ENCODE measurements at regions not wholly inside any gene's neighbourhood (a gene's known extent, or its start where the extent isn't known, plus 50 kb on each side); places are given as distances from the start of the nearest gene placed in this dataset.
A peak's percentile ranks its signal among the peaks of the same experiment; 100 is the strongest.

DNA sequence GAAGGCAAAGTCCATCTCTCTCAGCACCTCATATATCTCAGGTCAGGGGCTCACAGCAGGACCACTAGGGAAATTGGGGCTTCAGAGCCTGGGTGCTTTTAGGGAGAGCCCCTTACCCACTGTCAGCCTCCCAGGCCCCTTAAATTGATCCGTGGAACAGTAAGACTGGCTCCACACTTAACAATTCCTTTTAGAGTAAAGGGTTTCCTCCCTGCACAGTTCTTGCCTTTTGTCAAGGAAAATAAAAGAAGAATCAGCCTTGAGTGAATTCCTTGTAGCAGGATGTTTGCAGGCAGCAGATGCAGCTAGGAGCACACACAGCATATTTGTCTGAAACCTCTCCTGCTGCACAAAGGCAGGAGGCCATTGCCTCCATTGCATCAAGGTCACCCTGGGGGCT is 184.9 kb downstream of the SEC16B start:
- H3K27ac ChIP-seq (ENCODE audit: low read depth in 1 of 2, low read length in 1 of 2): no peak overlapping the region
- no peaks in the 10 kb centered on the region for H3K36me3 ChIP-seq (ENCODE audit: control insufficient read depth in 2 of 2, insufficient read depth in 2 of 2, low read length in 1 of 2)
- DNase-seq (ENCODE audit: low read depth in 6 of 9, low spot score in 9 of 9): no peak
- 66% methylated on average over 1 of the region's 1 CpG for WGBS
- H3K9me3 ChIP-seq (ENCODE audit: control insufficient read depth in 2 of 2, insufficient read depth in 1 of 2, low read length in 1 of 2): no peaks in the 10 kb centered on the region
- H3K27me3 ChIP-seq (ENCODE audit: control insufficient read depth in 2 of 2, insufficient read depth in 1 of 2, low read length in 1 of 2): no peaks in the 10 kb centered on the region
- no peak overlapping the region for H3K4me3 ChIP-seq (ENCODE audit: low read length in 2 of 2)
- no peaks in the 10 kb centered on the region for H3K4me1 ChIP-seq (ENCODE audit: control insufficient read depth in 2 of 2, insufficient read depth in 2 of 2, low read length in 2 of 2)

DNA sequence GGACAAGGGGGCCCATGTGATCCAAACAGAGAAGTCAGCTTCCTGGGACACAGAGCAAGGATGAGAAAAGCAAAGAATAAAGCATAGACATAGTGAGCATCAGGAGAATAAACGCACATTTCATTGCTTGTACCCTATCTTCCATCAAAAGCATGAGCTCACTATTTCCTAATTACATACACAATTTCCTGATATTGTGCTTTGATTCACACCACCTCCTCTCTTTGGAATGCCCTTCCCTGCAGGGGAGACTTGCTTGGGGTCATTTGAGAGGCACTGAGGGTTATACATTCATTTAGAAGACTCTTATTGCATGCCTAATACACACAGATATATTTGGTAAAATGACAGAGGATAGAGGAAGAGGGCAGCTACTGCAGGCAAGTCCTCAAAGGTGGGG is 185.4 kb downstream of the SEC16B start:
- Histone ChIP-seq H3K36me3 (ENCODE audit: control insufficient read depth in 2 of 2, insufficient read depth in 2 of 2, low read length in 1 of 2) (no peaks in the 10 kb centered on the region), H3K4me1 (ENCODE audit: control insufficient read depth in 2 of 2, insufficient read depth in 2 of 2, low read length in 2 of 2) (no peaks in the 10 kb centered on the region), H3K27ac (ENCODE audit: low read depth in 1 of 2, low read length in 1 of 2) (no peak overlapping the region), H3K27me3 (ENCODE audit: control insufficient read depth in 2 of 2, insufficient read depth in 1 of 2, low read length in 1 of 2) (no peaks in the 10 kb centered on the region), H3K9me3 (ENCODE audit: control insufficient read depth in 2 of 2, insufficient read depth in 1 of 2, low read length in 1 of 2) (no peaks in the 10 kb centered on the region), H3K4me3 (ENCODE audit: low read length in 2 of 2) (no peak overlapping the region)
- no peak for DNase-seq (ENCODE audit: low read depth in 6 of 9, low spot score in 9 of 9)
- 81% methylated on average over 1 of the region's 1 CpG for WGBS

DNA sequence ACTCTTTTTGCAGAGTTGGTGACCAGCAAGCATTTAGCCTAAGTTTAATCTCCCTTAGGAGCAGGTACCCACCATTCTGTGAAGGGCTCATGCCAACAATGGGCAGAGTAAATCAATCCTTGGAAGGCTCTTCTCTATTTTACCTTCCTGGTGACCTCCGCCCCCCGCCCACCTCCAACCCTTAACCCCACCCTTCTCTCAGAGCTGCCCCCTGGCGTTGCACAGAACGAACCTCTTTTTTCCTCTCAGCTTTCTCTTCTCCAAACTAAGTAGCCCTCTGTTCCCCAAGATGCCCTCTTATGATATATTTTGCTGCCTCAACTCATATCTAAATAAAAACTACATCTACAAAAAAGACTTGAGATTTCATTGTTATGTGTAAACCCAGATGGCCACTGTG is 186.8 kb downstream of the SEC16B start:
- WGBS: 66% methylated on average over 4 of the region's 4 CpGs
- H3K4me3 ChIP-seq (ENCODE audit: low read length in 2 of 2): no peak overlapping the region
- no peak overlapping the region for H3K27ac ChIP-seq (ENCODE audit: low read depth in 1 of 2, low read length in 1 of 2)
- H3K27me3 ChIP-seq (ENCODE audit: control insufficient read depth in 2 of 2, insufficient read depth in 1 of 2, low read length in 1 of 2): no peaks in the 10 kb centered on the region
- no peaks in the 10 kb centered on the region for H3K9me3 ChIP-seq (ENCODE audit: control insufficient read depth in 2 of 2, insufficient read depth in 1 of 2, low read length in 1 of 2)
- DNase-seq (ENCODE audit: low read depth in 6 of 9, low spot score in 9 of 9): no peak
- H3K4me1 ChIP-seq (ENCODE audit: control insufficient read depth in 2 of 2, insufficient read depth in 2 of 2, low read length in 2 of 2): no peaks in the 10 kb centered on the region
- H3K36me3 ChIP-seq (ENCODE audit: control insufficient read depth in 2 of 2, insufficient read depth in 2 of 2, low read length in 1 of 2): no peaks in the 10 kb centered on the region

DNA sequence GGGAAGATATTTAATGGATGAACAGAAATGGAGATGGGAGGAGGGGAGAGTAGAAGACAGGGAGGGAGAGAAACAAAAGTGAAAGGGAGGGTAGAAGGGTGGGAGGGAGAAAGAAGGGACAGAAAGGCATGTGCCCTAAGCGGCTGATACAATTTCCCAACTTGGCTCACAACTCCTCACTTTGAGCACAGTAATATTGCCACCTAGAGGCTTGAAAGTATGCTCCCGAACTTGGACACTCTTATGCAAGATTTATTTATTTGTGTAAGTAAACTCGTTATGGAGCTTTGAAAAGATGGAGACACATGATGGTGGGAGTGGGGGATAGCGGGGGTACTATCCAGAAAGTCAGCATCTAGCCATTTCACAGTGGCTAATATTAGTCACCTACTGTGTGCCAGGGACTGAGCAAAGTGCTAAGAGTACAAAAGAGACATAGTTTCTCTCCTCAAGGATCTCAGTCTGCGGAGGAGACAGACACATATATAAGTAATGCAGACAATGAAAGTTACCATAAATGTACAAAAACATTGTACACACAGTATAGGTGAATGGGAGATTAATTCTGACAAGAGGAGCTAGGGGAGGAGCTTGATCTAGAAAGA is 189.7 kb downstream of the SEC16B start:
- Histone ChIP-seq H3K4me1 (ENCODE audit: control insufficient read depth in 2 of 2, insufficient read depth in 2 of 2, low read length in 2 of 2) (no peaks in the 10 kb centered on the region), H3K9me3 (ENCODE audit: control insufficient read depth in 2 of 2, insufficient read depth in 1 of 2, low read length in 1 of 2) (no peaks in the 10 kb centered on the region), H3K27me3 (ENCODE audit: control insufficient read depth in 2 of 2, insufficient read depth in 1 of 2, low read length in 1 of 2) (no peaks in the 10 kb centered on the region), H3K27ac (ENCODE audit: low read depth in 1 of 2, low read length in 1 of 2) (no peak overlapping the region), H3K4me3 (ENCODE audit: low read length in 2 of 2) (no peak overlapping the region), H3K36me3 (ENCODE audit: control insufficient read depth in 2 of 2, insufficient read depth in 2 of 2, low read length in 1 of 2) (no peaks in the 10 kb centered on the region)
- peak in 1 of 9 donors; percentile 4 for DNase-seq (ENCODE audit: low read depth in 6 of 9, low spot score in 9 of 9)
- WGBS: 34% methylated on average over 5 of the region's 5 CpGs

DNA sequence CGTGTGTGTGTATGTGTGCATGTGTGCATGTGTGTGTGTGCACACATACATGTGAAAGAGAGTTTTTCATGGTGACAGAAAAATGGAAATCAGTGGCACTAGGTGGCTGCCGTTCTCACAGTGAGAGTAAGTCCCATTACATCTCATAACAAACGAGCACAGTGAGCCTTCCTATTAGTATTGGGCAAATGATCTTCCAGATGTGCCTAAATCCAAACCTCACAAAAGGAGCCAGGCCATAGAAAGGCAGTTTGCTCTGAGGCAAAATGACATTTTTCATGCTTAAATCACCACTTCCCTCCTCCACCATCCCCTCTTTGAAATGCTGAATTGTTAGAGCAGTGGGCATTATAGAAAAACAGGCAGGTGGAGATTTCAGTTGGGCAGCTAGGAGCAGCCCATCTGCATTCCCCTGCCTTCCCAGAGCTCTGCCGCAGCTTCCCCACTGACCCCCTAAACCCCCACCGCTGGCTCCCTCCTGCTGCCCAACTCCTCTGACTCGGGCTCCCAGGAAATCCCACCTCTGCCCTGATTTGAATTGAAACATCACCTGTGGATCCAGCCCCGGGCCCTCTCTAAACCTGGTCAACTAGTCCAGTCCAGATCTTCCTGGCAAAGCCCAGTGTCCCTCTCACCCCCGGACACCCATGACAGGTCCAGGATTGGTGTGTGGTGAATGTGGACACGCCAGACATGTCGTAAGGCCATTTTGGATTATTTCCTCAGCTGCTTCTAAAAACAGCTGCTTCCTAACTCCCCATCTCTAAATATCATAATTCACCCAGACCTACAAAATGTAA is 190.5 kb downstream of the SEC16B start:
- H3K27me3 ChIP-seq (ENCODE audit: control insufficient read depth in 2 of 2, insufficient read depth in 1 of 2, low read length in 1 of 2): no peaks in the 10 kb centered on the region
- H3K27ac ChIP-seq (ENCODE audit: low read depth in 1 of 2, low read length in 1 of 2): no peak overlapping the region
- H3K9me3 ChIP-seq (ENCODE audit: control insufficient read depth in 2 of 2, insufficient read depth in 1 of 2, low read length in 1 of 2): no peaks in the 10 kb centered on the region
- no peaks in the 10 kb centered on the region for H3K4me1 ChIP-seq (ENCODE audit: control insufficient read depth in 2 of 2, insufficient read depth in 2 of 2, low read length in 2 of 2)
- H3K4me3 ChIP-seq (ENCODE audit: low read length in 2 of 2): no peak overlapping the region
- no peak for DNase-seq (ENCODE audit: low read depth in 6 of 9, low spot score in 9 of 9)
- H3K36me3 ChIP-seq (ENCODE audit: control insufficient read depth in 2 of 2, insufficient read depth in 2 of 2, low read length in 1 of 2): no peaks in the 10 kb centered on the region
- WGBS: 65% methylated on average over 10 of the region's 10 CpGs

DNA sequence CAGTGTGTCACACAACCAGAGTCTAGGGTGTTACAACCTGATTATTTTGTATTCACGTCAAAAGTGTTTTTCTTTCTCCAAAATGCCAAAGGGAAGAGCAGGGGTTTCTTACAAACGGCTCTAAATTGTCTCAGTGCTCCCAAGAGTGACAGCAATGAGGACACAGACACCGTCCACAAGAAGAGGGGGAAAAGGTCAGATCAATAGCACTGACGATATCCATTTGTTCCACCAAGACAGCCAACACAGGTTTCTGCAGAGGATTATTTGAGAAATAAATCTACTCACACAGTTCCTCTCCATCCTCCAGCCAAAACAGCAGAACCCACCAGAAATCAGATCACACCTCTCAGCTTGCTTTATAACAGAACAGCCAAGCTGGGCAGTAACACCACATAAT is 193.9 kb downstream of the SEC16B start:
- Histone ChIP-seq H3K27ac (ENCODE audit: low read depth in 1 of 2, low read length in 1 of 2) (no peak overlapping the region), H3K4me3 (ENCODE audit: low read length in 2 of 2) (no peak overlapping the region), H3K4me1 (ENCODE audit: control insufficient read depth in 2 of 2, insufficient read depth in 2 of 2, low read length in 2 of 2) (no peaks in the 10 kb centered on the region), H3K27me3 (ENCODE audit: control insufficient read depth in 2 of 2, insufficient read depth in 1 of 2, low read length in 1 of 2) (no peaks in the 10 kb centered on the region), H3K36me3 (ENCODE audit: control insufficient read depth in 2 of 2, insufficient read depth in 2 of 2, low read length in 1 of 2) (no peaks in the 10 kb centered on the region), H3K9me3 (ENCODE audit: control insufficient read depth in 2 of 2, insufficient read depth in 1 of 2, low read length in 1 of 2) (peaks cover 0 to 2% of the 10 kb centered on the region in 2 donors)
- 78% methylated on average over 4 of the region's 4 CpGs for WGBS
- DNase-seq (ENCODE audit: low read depth in 6 of 9, low spot score in 9 of 9): no peak

DNA sequence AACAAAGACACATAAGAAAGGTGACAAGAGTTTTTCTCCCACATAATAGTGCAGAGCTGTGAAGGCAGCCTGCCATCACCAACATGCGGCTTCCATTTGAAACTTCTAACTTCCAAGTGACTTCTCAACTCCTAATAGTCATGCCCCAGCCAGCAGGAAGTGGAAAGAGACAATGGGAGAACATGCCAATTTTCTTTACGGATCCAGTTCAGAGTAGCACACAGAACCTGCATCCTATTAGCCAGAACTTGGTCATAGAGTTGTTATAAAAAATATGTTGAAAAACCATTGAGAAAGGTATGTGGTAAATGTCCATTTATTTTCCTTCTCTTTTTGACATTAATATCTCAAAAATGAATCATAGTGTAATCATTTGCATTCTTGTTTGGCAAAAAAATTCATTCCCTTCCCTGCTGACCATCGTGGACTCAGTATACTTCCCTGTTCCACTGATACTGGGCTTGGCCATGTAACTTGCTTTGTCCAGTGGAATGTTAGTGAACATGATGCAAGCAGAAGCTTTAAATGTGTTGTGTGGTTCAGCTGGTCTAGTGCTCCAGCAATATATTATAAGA is 197.4 kb downstream of the SEC16B start:
- H3K9me3 ChIP-seq (ENCODE audit: control insufficient read depth in 2 of 2, insufficient read depth in 1 of 2, low read length in 1 of 2): peaks cover 0 to 2% of the 10 kb centered on the region in 2 donors
- H3K27ac ChIP-seq (ENCODE audit: low read depth in 1 of 2, low read length in 1 of 2): no peak overlapping the region
- H3K4me1 ChIP-seq (ENCODE audit: control insufficient read depth in 2 of 2, insufficient read depth in 2 of 2, low read length in 2 of 2): no peaks in the 10 kb centered on the region
- H3K27me3 ChIP-seq (ENCODE audit: control insufficient read depth in 2 of 2, insufficient read depth in 1 of 2, low read length in 1 of 2): no peaks in the 10 kb centered on the region
- DNase-seq (ENCODE audit: low read depth in 6 of 9, low spot score in 9 of 9): no peak
- no peaks in the 10 kb centered on the region for H3K36me3 ChIP-seq (ENCODE audit: control insufficient read depth in 2 of 2, insufficient read depth in 2 of 2, low read length in 1 of 2)
- WGBS: 93% methylated on average over 3 of the region's 3 CpGs
- H3K4me3 ChIP-seq (ENCODE audit: low read length in 2 of 2): no peak overlapping the region

DNA sequence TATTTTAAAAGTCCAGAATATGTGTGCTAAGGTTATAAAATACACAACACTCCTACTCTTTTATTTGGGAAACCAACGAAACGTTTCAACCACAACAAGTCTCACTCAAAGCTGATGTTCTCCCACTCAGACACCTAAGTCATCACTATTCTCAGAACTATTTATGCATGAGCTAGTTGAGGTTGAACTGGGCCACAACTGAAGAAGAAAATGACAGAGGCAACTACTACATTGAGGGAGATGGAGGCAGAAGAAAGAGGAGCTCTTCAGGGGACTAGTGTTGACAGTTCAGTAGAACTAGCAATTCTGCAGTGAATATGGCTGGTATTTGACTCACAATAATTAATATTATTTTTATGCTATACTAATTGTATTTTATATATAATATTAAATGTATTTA is 198.2 kb downstream of the SEC16B start:
- no peaks in the 10 kb centered on the region for H3K27me3 ChIP-seq (ENCODE audit: control insufficient read depth in 2 of 2, insufficient read depth in 1 of 2, low read length in 1 of 2)
- WGBS: 99% methylated on average over 2 of the region's 2 CpGs

DNA sequence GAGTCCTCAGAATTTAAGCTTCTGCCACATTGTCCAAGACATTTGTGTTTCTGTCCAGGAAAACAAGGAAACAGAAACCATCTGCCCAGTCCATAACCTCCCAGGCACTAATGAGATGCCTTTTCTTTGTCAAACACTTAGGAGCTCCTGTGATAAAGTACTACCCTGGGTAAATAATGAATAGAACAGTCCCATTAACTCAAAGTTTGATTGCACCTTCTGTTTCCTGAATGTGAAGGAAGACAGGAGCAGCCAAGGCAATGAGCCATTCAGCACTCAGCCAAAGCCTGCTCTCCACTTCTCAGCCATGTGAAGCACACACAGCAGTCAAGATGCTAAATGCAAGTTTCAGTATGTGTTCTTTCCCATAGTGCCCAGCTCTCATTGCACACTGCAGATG is 199.8 kb downstream of the SEC16B start:
- no peak overlapping the region for H3K4me3 ChIP-seq (ENCODE audit: low read length in 2 of 2)
- H3K27me3 ChIP-seq (ENCODE audit: control insufficient read depth in 2 of 2, insufficient read depth in 1 of 2, low read length in 1 of 2): no peaks in the 10 kb centered on the region
- no peak for DNase-seq (ENCODE audit: low read depth in 6 of 9, low spot score in 9 of 9)
- no peaks in the 10 kb centered on the region for H3K4me1 ChIP-seq (ENCODE audit: control insufficient read depth in 2 of 2, insufficient read depth in 2 of 2, low read length in 2 of 2)
- H3K9me3 ChIP-seq (ENCODE audit: control insufficient read depth in 2 of 2, insufficient read depth in 1 of 2, low read length in 1 of 2): peaks cover 0 to 2% of the 10 kb centered on the region in 2 donors
- H3K27ac ChIP-seq (ENCODE audit: low read depth in 1 of 2, low read length in 1 of 2): no peak overlapping the region
- H3K36me3 ChIP-seq (ENCODE audit: control insufficient read depth in 2 of 2, insufficient read depth in 2 of 2, low read length in 1 of 2): no peaks in the 10 kb centered on the region

More for the DNA sequence above, 198.2 kb downstream of the SEC16B start:
- H3K9me3 ChIP-seq (ENCODE audit: control insufficient read depth in 2 of 2, insufficient read depth in 1 of 2, low read length in 1 of 2): peaks cover 0 to 2% of the 10 kb centered on the region in 2 donors
- no peaks in the 10 kb centered on the region for H3K36me3 ChIP-seq (ENCODE audit: control insufficient read depth in 2 of 2, insufficient read depth in 2 of 2, low read length in 1 of 2)
- no peak for DNase-seq (ENCODE audit: low read depth in 6 of 9, low spot score in 9 of 9)
- no peaks in the 10 kb centered on the region for H3K4me1 ChIP-seq (ENCODE audit: control insufficient read depth in 2 of 2, insufficient read depth in 2 of 2, low read length in 2 of 2)
- no peak overlapping the region for H3K27ac ChIP-seq (ENCODE audit: low read depth in 1 of 2, low read length in 1 of 2)
- H3K4me3 ChIP-seq (ENCODE audit: low read length in 2 of 2): no peak overlapping the region
